NT2/D1 (cell line): ENCODE measurements at regions not wholly inside any gene's neighbourhood (a gene's known extent, or its start where the extent isn't known, plus 50 kb on each side); places are given as distances from the start of the nearest gene placed in this dataset.

ENCODE experiments used
- SUZ12 ChIP-seq: IDR thresholded peaks from 2 replicates; pipeline ENCODE4 v1.6.1; 2011; ENCODE audit not compliant: insufficient read length, insufficient read depth; ENCODE audit errors: extremely low read depth
- YY1 ChIP-seq: IDR thresholded peaks from 2 replicates; pipeline ENCODE4 v1.6.1; 2011; ENCODE audit not compliant: insufficient read length, insufficient read depth

GRCh38 chr1:147491098-147491497 is 50.2 kb upstream of the BCL9 start:
- TF ChIP-seq YY1: no peak
- TF ChIP-seq SUZ12: no peak
